Heart left ventricle (tissue), 16 donors: ENCODE measurements at regions not wholly inside any gene's neighbourhood (a gene's known extent, or its start where the extent isn't known, plus 50 kb on each side); places are given as distances from the start of the nearest gene placed in this dataset.

ENCODE experiments used
- ATAC-seq, 4 donors: fragments of 200-7000 bp; cut with Tn5 transposase; one replicate each; pipeline ENCODE4 v1.9.1; 2020 to 2022; ENCODE audit warnings: moderate library complexity in 4 of 4, mild to moderate bottlenecking in 3 of 4, moderate number of reproducible peaks in 1 of 4
- DNase-seq, 5 donors: peaks; one replicate each; pipeline ENCODE4 v3.0.0-alpha.2; 2020
- H3K27ac ChIP-seq, 12 donors: fragments of 200-600 bp; sonication (generic) in 4 of 12; one replicate each; pipeline versions ENCODE4 v1.5.0 to v1.8.0; 2016 to 2022; ENCODE audit warnings: mild to moderate bottlenecking in 2 of 12
- H3K27me3 ChIP-seq, 9 donors: fragments of 200-600 bp; sonication (generic) in 2 of 9; one replicate each; pipeline versions ENCODE4 v1.5.1 to v1.8.0; 2016 to 2022; ENCODE audit warnings: mild to moderate bottlenecking in 3 of 9
- H3K36me3 ChIP-seq, 9 donors: fragments of 200-600 bp; sonication (generic) in 2 of 9; one replicate each; pipeline versions ENCODE4 v1.5.0 to v1.8.0; 2018 to 2022; ENCODE audit warnings: mild to moderate bottlenecking in 2 of 9
- H3K4me1 ChIP-seq, 12 donors: fragments of 200-600 bp; sonication (generic) in 4 of 12; one replicate each; pipeline versions ENCODE4 v1.5.0 to v1.8.0; 2016 to 2022; ENCODE audit warnings: mild to moderate bottlenecking in 3 of 12
- H3K4me3 ChIP-seq, 12 donors: fragments of 200-600 bp; sonication (generic) in 4 of 12; one replicate each; pipeline versions ENCODE4 v1.5.0 to v1.8.0; 2017 to 2022; ENCODE audit warnings: mild to moderate bottlenecking in 9 of 12, moderate library complexity in 4 of 12
- H3K9me3 ChIP-seq, 12 donors: fragments of 200-600 bp; sonication (generic) in 4 of 12; one replicate each; pipeline versions ENCODE4 v1.5.0 to v1.8.0; 2016 to 2022; ENCODE audit warnings: mild to moderate bottlenecking in 1 of 12
- POLR2A ChIP-seq, 2 donors: fragments of 450-650 bp; IDR thresholded peaks; one replicate each; pipeline ENCODE4 v1.6.1; 2017; ENCODE audit warnings: antibody characterized with exemption in 2 of 2, mild to moderate bottlenecking in 2 of 2, moderate library complexity in 2 of 2
- WGBS, 4 donors: extraction: QIAGEN DNeasy Blood & Tissue Kit in 2 of 4; methylation state at CpG; one replicate each; pipeline versions ENCODE4 v1.1.5 to v1.1.7; 2013 to 2018; 5-methylcytosine and 5-hydroxymethylcytosine counted together
- intact Hi-C, 10 donors: fragments of 100-400 bp; cut with DNase I; formaldehyde crosslinking; loops; one replicate each; pipeline versions ENCODE4 v1.11.1 to v1.14.2; 2022
- TF ChIP-seq, protein P1 (sequence below), 12 donors: fragments of 200-600 bp; sonication (generic) in 4 of 12; IDR thresholded peaks; one replicate each; pipeline versions ENCODE4 v1.5.0 to v1.8.0; 2018 to 2022; ENCODE audit warnings: antibody characterized with exemption in 12 of 12, mild to moderate bottlenecking in 5 of 12
- donor health status: ischemic (EF 13 %, LVEDD 7.1; RV severe dilation, severe dysfunction).
- donor health status: healthy with polysubstance abuse.
- donor health status: DM: no; HTN: yes; CAD: no.
- donor health status: DM: no; HTN: no; CAD: no.
- donor health status: ischemic (EF 25% LVEDD 6.9; RV normal size, moderate dysfunction).
- donor health status: ischemic (EF 25% LVEDD 5.7; RV mildly dilated, moderate dysfunction).
- donor health status: healthy.
- donor health status: DM: yes; HTN: yes; CAD: no.
- donor health status: ischemic (EF 35%, LVEDD 5.7; RV mildly dilated, moderate dysfunction).
- donor health status: nonischemic (EF 11% LVEDD 7.7; RV severe dilation, severe dysfunction).
- donor health status: DM: yes; HTN: yes; CAD: no.
- donor health status: PGD.
- donor health status: ischemic (EF 29% LVEDD 5.4; RV normal size, mild dysfunction).
- donor health status: nonischemic (EF 23%, LVEDD 6.1; RV moderate dilation, normal function).

GRCh38 chr2:16278421-16279200 lies 338.3 kb downstream of the MYCN start:
- H3K4me3 ChIP-seq: no peak overlapping the region
- WGBS, 4 donors: 87 to 91% (median 88%) methylated on average over 8 of the region's 8 CpGs
- TF ChIP-seq, protein P1, sequence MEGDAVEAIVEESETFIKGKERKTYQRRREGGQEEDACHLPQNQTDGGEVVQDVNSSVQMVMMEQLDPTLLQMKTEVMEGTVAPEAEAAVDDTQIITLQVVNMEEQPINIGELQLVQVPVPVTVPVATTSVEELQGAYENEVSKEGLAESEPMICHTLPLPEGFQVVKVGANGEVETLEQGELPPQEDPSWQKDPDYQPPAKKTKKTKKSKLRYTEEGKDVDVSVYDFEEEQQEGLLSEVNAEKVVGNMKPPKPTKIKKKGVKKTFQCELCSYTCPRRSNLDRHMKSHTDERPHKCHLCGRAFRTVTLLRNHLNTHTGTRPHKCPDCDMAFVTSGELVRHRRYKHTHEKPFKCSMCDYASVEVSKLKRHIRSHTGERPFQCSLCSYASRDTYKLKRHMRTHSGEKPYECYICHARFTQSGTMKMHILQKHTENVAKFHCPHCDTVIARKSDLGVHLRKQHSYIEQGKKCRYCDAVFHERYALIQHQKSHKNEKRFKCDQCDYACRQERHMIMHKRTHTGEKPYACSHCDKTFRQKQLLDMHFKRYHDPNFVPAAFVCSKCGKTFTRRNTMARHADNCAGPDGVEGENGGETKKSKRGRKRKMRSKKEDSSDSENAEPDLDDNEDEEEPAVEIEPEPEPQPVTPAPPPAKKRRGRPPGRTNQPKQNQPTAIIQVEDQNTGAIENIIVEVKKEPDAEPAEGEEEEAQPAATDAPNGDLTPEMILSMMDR (IDR thresholded peaks at IDR 0.05): no peak
- TF ChIP-seq POLR2A (IDR thresholded peaks at IDR 0.05): no peak
- ATAC-seq: no peak
- DNase-seq: no peak
- H3K36me3 ChIP-seq: no peaks in the 10 kb centered on the region
- intact Hi-C loops: no loop called here
- no peak overlapping the region for H3K27ac ChIP-seq
- H3K4me1 ChIP-seq: no peaks in the 10 kb centered on the region
- no peaks in the 10 kb centered on the region for H3K9me3 ChIP-seq
- H3K27me3 ChIP-seq: no peaks in the 10 kb centered on the region

- WGBS, 4 donors: 83 to 94% (median 87%) methylated on average over 2 of the region's 2 CpGs
Observed at GRCh38 chr2:16277117-16277516, 336.8 kb downstream of the MYCN start.

DNA sequence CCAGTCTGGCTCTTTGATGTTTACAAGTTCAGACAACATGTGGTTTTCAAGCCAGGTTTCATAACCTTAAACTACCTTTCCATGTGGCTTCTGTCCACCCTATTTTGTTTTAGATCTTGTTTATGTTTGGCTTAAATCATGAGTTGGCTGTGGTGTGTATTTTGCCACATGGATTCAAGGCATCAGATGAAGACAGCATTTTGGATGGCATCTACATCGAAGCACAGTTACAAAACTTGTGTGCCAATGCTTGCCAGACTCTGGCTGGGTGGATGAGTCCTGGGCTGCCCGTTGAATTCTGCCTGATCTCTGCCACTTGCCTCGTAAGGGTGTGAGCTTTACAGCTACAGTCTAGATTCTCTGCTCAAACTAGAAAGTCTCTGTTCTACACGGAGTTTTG lies 335.3 kb downstream of the MYCN start:
- Histone ChIP-seq H3K36me3 (no peaks in the 10 kb centered on the region), H3K9me3 (no peaks in the 10 kb centered on the region), H3K27me3 (no peaks in the 10 kb centered on the region), H3K4me3 (no peak overlapping the region), H3K27ac (no peak overlapping the region), H3K4me1 (no peaks in the 10 kb centered on the region)
- no peak for TF ChIP-seq POLR2A (IDR thresholded peaks at IDR 0.05)
- TF ChIP-seq, protein P1 (IDR thresholded peaks at IDR 0.05): no peak
- 78 to 90% (median 88%) methylated on average over 4 of the region's 4 CpGs for WGBS, 4 donors
- intact Hi-C loops: loop anchor here in 1 of 10 donors (2.0 kb wide), 1 partner anchor 337 kb away; no protein-coding TSS in a partner anchor
- ATAC-seq (no peak), DNase-seq (no peak)

More at GRCh38 chr2:16277117-16277516, 336.8 kb downstream of the MYCN start:
- no peak overlapping the region for H3K27ac ChIP-seq
- ATAC-seq (no peak), DNase-seq (no peak)
- no peaks in the 10 kb centered on the region for H3K9me3 ChIP-seq
- no peaks in the 10 kb centered on the region for H3K4me1 ChIP-seq
- no peaks in the 10 kb centered on the region for H3K36me3 ChIP-seq
- intact Hi-C loops: no loop called here
- no peak overlapping the region for H3K4me3 ChIP-seq
- no peaks in the 10 kb centered on the region for H3K27me3 ChIP-seq
- no peak for TF ChIP-seq POLR2A (IDR thresholded peaks at IDR 0.05)
- TF ChIP-seq, protein P1 (IDR thresholded peaks at IDR 0.05): no peak

GRCh38 chr2:16275131-16275530 lies 334.8 kb downstream of the MYCN start:
- Histone ChIP-seq H3K36me3 (no peaks in the 10 kb centered on the region), H3K27ac (no peak overlapping the region), H3K27me3 (no peaks in the 10 kb centered on the region), H3K4me1 (no peaks in the 10 kb centered on the region), H3K9me3 (no peaks in the 10 kb centered on the region), H3K4me3 (no peak overlapping the region)
- DNase-seq: no peak
- intact Hi-C loops: loop anchor here in 1 of 10 donors (2.0 kb wide), 1 partner anchor 336 kb away; no protein-coding TSS in a partner anchor
- WGBS, 4 donors: 87 to 91% (median 87%) methylated on average over 4 of the region's 4 CpGs
- TF ChIP-seq POLR2A (IDR thresholded peaks at IDR 0.05): no peak
- no peak for ATAC-seq
